CD4-positive, alpha-beta memory T cell (primary cell): ENCODE measurements at regions not wholly inside any gene's neighbourhood (a gene's known extent, or its start where the extent isn't known, plus 50 kb on each side); places are given as distances from the start of the nearest gene placed in this dataset.
"Not testable (repeated sequence)": the region's sequence is repeated elsewhere in the genome, so short reads cannot be mapped to it uniquely, and the experiment has no call there.

Experiments
- CTCF ChIA-PET: fragments of 350-600 bp; sonication (Branson Sonifier 250); formaldehyde crosslinking; loops from one replicate; lab custom pipeline; 2021; ENCODE audit warnings: inconsistent platforms; ENCODE audit not compliant: partially characterized antibody; lab: Charles Lee
- POLR2A ChIA-PET: fragments of 350-600 bp; sonication (Branson Sonifier 250); formaldehyde crosslinking; loops from one replicate; lab custom pipeline; 2021; ENCODE audit not compliant: partially characterized antibody; lab: Charles Lee
- DNase-seq, 5 donors: peaks; one replicate each; pipeline versions ENCODE4 v3.0.0 to v3.0.0-alpha.2; 2020 to 2022; ENCODE audit warnings: mixed read lengths in 1 of 5
- H3K27ac ChIP-seq: one replicate; pipeline ENCODE4 v1.7.0; 2013; ENCODE audit warnings: low read depth, low read length
- H3K27me3 ChIP-seq: 2 replicates; pipeline ENCODE4 v1.7.0; 2013; ENCODE audit warnings: mild to moderate bottlenecking, low read length, moderate library complexity; ENCODE audit not compliant: insufficient read depth
- H3K36me3 ChIP-seq: 2 replicates; pipeline ENCODE4 v1.7.0; 2013; ENCODE audit warnings: mild to moderate bottlenecking, low read length, moderate library complexity; ENCODE audit not compliant: insufficient read depth
- H3K4me1 ChIP-seq: 2 replicates; pipeline ENCODE4 v1.7.0; 2013; ENCODE audit warnings: mild to moderate bottlenecking, low read length, moderate library complexity; ENCODE audit not compliant: insufficient read depth
- H3K4me3 ChIP-seq, 2 donors: one replicate each; pipeline ENCODE4 v1.7.0; 2013; ENCODE audit warnings: low read length in 2 of 2, mild to moderate bottlenecking in 1 of 2
- H3K9me3 ChIP-seq, 2 donors: one replicate each; pipeline ENCODE4 v1.7.0; 2013; ENCODE audit warnings: low read length in 2 of 2, control low read depth in 1 of 2; ENCODE audit not compliant: control insufficient read depth in 1 of 2
- H3K27ac Mint-ChIP-seq, 7 donors: one replicate each; pipeline ENCODE4 v1.8.0; 2020 to 2021; ENCODE audit warnings: mixed read lengths in 7 of 7, mild to moderate bottlenecking in 6 of 7, inconsistent platforms in 3 of 7, moderate library complexity in 3 of 7
- H3K27me3 Mint-ChIP-seq, 2 donors: one replicate each; pipeline ENCODE4 v1.8.0; 2020 to 2021; ENCODE audit warnings: mixed read lengths in 2 of 2
- H3K36me3 Mint-ChIP-seq, 2 donors: one replicate each; pipeline ENCODE4 v1.8.0; 2020 to 2021; ENCODE audit warnings: mixed read lengths in 2 of 2, inconsistent platforms in 1 of 2, mild to moderate bottlenecking in 1 of 2
- H3K4me1 Mint-ChIP-seq, 4 donors: one replicate each; pipeline ENCODE4 v1.8.0; 2020 to 2021; ENCODE audit warnings: mixed read lengths in 4 of 4, mild to moderate bottlenecking in 1 of 4
- H3K4me3 Mint-ChIP-seq, 8 donors: one replicate each; pipeline ENCODE4 v1.8.0; 2020 to 2021; ENCODE audit warnings: mixed read lengths in 8 of 8, mild to moderate bottlenecking in 7 of 8, moderate library complexity in 6 of 8, inconsistent platforms in 3 of 8
- H3K9me3 Mint-ChIP-seq, 8 donors: one replicate each; pipeline ENCODE4 v1.8.0; 2020 to 2021; ENCODE audit warnings: mixed read lengths in 8 of 8, mild to moderate bottlenecking in 5 of 8, inconsistent platforms in 3 of 8, moderate library complexity in 1 of 8
- intact Hi-C: fragments of 100-400 bp; cut with micrococcal nuclease; formaldehyde crosslinking; loops from one replicate; pipeline ENCODE4 v1.15.1; 2023

DNA sequence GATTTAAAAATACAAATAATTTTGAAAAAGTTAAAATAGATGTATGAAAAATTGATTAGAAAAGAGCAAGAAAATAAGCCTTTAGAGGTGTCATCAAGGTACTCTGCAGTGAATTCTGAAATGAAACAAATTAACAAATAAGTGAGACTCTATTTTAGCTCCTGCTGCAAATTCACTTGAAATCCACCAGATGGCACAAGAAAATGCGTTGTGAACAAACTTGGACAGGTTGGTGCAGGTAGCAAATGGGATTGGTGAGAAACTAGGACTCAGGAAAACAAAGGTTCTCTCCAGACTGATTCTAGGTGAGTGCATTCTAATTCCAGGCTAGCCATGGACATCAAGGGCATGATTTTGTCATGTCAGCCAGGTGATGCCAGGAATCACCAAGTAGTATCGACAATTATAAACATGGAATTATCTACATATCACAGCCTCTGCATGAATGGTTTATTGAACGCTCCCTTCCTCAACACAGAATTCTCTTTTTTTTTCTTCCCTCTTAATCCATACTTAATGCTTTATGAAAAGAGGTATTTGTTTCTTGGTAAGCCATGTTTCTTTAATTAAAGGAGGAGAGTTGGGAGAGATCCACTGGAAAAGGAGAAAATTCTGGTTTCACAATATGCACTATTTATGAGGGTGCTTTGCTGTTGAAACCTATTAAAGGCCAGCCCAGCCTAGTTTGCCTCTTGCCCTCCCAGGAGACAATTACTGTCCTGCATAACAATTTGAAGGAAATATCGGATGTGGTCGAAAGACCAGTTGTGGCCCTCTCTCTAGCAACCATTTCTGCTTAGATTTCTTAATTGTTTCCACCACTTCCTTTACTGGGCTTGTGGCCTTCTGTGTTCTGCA lies 118.1 kb downstream of the ZNF365 start:
- Mint-ChIP-seq H3K4me3 (no peak overlapping the region), H3K9me3 (no peaks in the 10 kb centered on the region), H3K27me3 (peaks cover 1 to 2% of the 10 kb centered on the region in 2 donors), H3K27ac (no peak overlapping the region), H3K36me3 (no peaks in the 10 kb centered on the region), H3K4me1 (peaks cover 0 to 2% (median 0%) of the 10 kb centered on the region in 4 donors)
- intact Hi-C loops = loop anchor here (1.0 kb wide), 3 partner anchors 102 to 326 kb away; no protein-coding TSS in a partner anchor
- H3K4me1 ChIP-seq = no peaks in the 10 kb centered on the region
- H3K27me3 ChIP-seq = no peaks in the 10 kb centered on the region
- H3K4me3 ChIP-seq = no peak overlapping the region
- H3K9me3 ChIP-seq = no peaks in the 10 kb centered on the region
- peak in 4 of 5 donors; percentile 12 to 35 (median 23) for DNase-seq
- H3K27ac ChIP-seq = no peak overlapping the region
- ChIA-PET CTCF (interaction anchor here (0.7 to 3.5 kb wide), 7 partner anchors 8 to 665 kb away, joined by 3 to 16 read pairs (median 4); no protein-coding TSS in a partner anchor), POLR2A (interaction anchor here (0.8 kb wide), 1 partner anchor 592 kb away, joined by 5 read pairs; no protein-coding TSS in a partner anchor)
- H3K36me3 ChIP-seq = no peaks in the 10 kb centered on the region

DNA sequence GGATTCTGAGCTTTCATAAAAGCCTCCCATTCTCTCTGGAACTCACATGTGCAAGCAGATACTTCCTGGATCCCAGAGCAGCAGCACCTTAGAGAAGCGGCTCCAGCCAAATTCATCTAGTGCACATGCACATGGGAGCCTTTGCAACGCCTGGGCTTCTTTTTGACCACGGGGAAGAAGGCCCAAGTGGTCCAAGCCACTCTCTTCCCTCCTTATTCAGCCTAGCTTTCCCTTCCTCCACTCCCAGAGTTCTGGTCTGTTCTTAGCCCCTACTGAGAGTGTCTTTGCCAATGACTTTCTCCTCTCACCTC lies 118.7 kb downstream of the ZNF365 start:
- Mint-ChIP-seq H3K9me3 (no peaks in the 10 kb centered on the region), H3K36me3 (no peaks in the 10 kb centered on the region), H3K4me1 (peaks cover 0 to 2% (median 0%) of the 10 kb centered on the region in 4 donors), H3K4me3 (no peak overlapping the region), H3K27ac (no peak overlapping the region), H3K27me3 (peaks cover 1 to 2% of the 10 kb centered on the region in 2 donors)
- Histone ChIP-seq H3K27ac (no peak overlapping the region), H3K4me3 (no peak overlapping the region), H3K36me3 (no peaks in the 10 kb centered on the region), H3K4me1 (no peaks in the 10 kb centered on the region), H3K9me3 (no peaks in the 10 kb centered on the region), H3K27me3 (no peaks in the 10 kb centered on the region)
- CTCF ChIA-PET = interaction anchor here (0.9 to 3.5 kb wide), 3 partner anchors 12 to 665 kb away, joined by 4 to 16 read pairs (median 9); no protein-coding TSS in a partner anchor
- POLR2A ChIA-PET = no interaction called here
- DNase-seq = no peak
- intact Hi-C loops = loop anchor here (1.0 kb wide), 3 partner anchors 101 to 325 kb away; no protein-coding TSS in a partner anchor

DNA sequence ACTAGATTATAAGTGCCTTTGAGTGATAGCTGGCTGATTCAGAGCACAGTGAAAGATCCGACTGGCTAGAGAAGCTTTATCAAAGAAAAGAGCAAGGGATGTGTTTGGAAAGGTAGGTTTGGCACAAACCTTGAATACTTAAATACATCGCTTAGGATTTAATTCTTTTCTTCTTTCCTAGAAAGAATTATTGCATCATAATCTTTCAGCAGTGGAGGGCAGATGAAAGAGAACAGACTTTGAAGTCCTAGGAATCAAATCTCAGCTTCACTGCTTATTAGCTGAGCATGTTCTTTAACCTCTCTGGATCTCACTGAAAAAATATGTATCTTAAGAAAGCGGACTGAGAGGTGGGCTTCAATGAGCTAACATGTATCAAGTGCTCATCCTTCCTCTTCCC lies 122.8 kb downstream of the ZNF365 start:
- H3K4me1 Mint-ChIP-seq = peaks cover 0 to 2% (median 0%) of the 10 kb centered on the region in 4 donors
- H3K27ac Mint-ChIP-seq = no peak overlapping the region
- H3K36me3 Mint-ChIP-seq = no peaks in the 10 kb centered on the region
- H3K4me3 ChIP-seq = no peak overlapping the region
- intact Hi-C loops = no loop called here
- H3K4me1 ChIP-seq = no peaks in the 10 kb centered on the region
- CTCF ChIA-PET = no interaction called here
- POLR2A ChIA-PET = interaction anchor here (0.7 kb wide), 1 partner anchor 583 kb away, joined by 3 read pairs; no protein-coding TSS in a partner anchor
- no peaks in the 10 kb centered on the region for H3K9me3 ChIP-seq
- no peak for DNase-seq
- no peaks in the 10 kb centered on the region for H3K36me3 ChIP-seq
- no peak overlapping the region for H3K4me3 Mint-ChIP-seq
- H3K27ac ChIP-seq = no peak overlapping the region
- no peaks in the 10 kb centered on the region for H3K27me3 ChIP-seq
- H3K27me3 Mint-ChIP-seq = peaks cover 2% of the 10 kb centered on the region in 2 donors
- no peaks in the 10 kb centered on the region for H3K9me3 Mint-ChIP-seq

DNA sequence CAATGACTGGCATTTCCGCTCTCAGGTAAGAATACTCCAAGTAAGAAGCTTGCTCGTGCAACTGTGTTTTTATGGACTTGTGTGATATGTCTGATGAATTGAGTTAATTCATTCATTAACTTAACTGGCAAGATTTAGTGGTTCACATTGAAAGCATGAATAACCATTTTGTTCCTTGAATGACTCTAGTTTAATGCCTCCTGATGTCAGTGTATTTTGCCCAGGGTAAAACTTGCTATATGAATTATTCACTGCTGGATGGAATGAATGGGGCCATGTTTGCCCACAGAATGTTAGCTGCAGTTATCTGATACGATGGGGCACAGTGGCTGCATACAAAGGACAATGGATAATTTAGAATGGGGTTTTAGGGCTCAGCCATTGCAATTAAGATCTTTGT lies 124.1 kb downstream of the ZNF365 start:
- no peak overlapping the region for H3K27ac Mint-ChIP-seq
- intact Hi-C loops = no loop called here

DNA sequence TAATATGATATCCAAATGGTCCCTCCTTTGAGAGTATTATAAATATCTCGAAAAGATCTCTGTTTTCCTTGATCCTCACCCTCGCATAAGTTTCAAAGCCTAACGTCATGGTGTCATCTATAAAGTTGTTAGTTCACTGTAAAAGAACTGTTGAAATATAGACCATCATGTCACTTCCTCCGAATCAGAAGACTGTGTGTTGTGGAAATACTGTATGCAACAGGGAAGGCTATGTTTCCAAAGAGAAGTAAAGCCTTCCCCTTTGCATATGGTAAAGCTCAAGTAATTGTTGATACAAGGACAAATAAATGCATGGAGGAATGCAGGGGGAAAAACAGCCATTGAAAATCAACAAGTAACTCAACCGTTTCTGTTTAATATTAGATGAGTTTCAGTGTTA lies 125.9 kb downstream of the ZNF365 start:
- H3K27ac ChIP-seq, intact Hi-C loops, H3K4me3 Mint-ChIP-seq, H3K36me3 Mint-ChIP-seq, H3K27me3 Mint-ChIP-seq, DNase-seq, H3K4me1 ChIP-seq, H3K9me3 Mint-ChIP-seq, H3K9me3 ChIP-seq, H3K27me3 ChIP-seq, H3K4me1 Mint-ChIP-seq, CTCF ChIA-PET, H3K4me3 ChIP-seq, H3K36me3 ChIP-seq, POLR2A ChIA-PET, H3K27ac Mint-ChIP-seq: not testable (repeated sequence)

More for the DNA sequence above, 124.1 kb downstream of the ZNF365 start:
- H3K4me3 ChIP-seq = no peak overlapping the region
- H3K27me3 ChIP-seq = no peaks in the 10 kb centered on the region
- no peak overlapping the region for H3K27ac ChIP-seq
- no peak overlapping the region for H3K4me3 Mint-ChIP-seq
- ChIA-PET POLR2A (no interaction called here), CTCF (no interaction called here)
- no peaks in the 10 kb centered on the region for H3K4me1 ChIP-seq
- DNase-seq = no peak
- peaks cover 2 to 6% of the 10 kb centered on the region in 2 donors for H3K27me3 Mint-ChIP-seq
- H3K36me3 ChIP-seq = no peaks in the 10 kb centered on the region
- H3K4me1 Mint-ChIP-seq = no peaks in the 10 kb centered on the region
- H3K9me3 Mint-ChIP-seq = no peaks in the 10 kb centered on the region
- H3K36me3 Mint-ChIP-seq = no peaks in the 10 kb centered on the region
- no peaks in the 10 kb centered on the region for H3K9me3 ChIP-seq

DNA sequence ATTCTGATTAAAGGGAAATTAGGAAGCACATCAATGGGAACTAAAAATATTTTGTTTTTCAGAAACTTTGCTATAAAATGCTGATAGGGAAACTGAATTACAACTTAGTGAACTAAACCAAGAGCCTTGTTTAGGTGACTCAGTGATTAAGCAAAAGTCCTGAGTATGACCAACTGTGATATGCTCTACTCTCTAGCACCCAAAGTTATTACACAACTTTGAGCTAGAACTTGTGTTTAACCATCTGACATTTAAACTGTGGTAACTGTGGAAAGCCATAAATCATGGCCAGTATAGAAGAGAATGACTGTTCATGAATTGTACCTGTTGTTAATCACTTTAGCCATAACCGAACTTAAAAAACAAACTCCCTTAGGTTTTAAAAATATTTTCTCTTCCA lies 127.4 kb downstream of the ZNF365 start:
- intact Hi-C loops = no loop called here
- H3K36me3 ChIP-seq = no peaks in the 10 kb centered on the region
- Mint-ChIP-seq H3K4me1 (no peaks in the 10 kb centered on the region), H3K27ac (no peak overlapping the region), H3K27me3 (peaks cover 0 to 6% of the 10 kb centered on the region in 2 donors), H3K4me3 (no peak overlapping the region), H3K9me3 (no peaks in the 10 kb centered on the region), H3K36me3 (no peaks in the 10 kb centered on the region)
- no peaks in the 10 kb centered on the region for H3K27me3 ChIP-seq
- ChIA-PET POLR2A (no interaction called here), CTCF (interaction anchor here (2.3 kb wide), 1 partner anchor 8 kb away, joined by 6 read pairs; no protein-coding TSS in a partner anchor)
- no peaks in the 10 kb centered on the region for H3K9me3 ChIP-seq
- no peaks in the 10 kb centered on the region for H3K4me1 ChIP-seq
- no peak for DNase-seq
- H3K27ac ChIP-seq = no peak overlapping the region
- no peak overlapping the region for H3K4me3 ChIP-seq

DNA sequence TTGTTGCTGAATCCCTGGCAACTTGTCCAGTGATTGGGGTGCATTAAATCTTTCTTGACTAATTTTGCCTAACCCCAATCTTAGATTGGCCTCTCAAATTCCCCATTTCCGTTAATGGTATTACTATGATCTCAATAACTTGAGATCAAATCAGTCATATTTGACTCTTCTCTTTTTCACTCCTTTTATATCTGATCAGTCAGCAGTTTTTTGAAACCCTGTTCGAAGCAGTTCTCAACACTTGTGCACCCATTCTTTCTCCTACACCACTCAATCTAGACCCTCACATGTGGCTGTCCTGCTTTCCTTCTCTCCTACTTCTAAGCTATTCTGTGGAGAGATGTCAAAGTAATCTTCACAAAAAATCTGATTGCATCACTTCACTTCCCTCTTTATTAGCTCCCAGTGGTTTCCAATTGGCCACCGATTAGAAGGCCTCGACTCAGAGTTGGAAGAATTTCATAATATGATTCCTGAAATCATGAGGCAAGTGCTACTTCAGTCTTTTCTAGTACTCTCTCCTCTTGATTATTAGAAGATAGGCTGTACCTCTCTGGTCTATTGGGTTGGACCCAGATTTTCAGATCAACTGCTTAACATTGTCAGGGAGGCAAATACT lies 128.9 kb downstream of the ZNF365 start:
- no peaks in the 10 kb centered on the region for H3K4me1 Mint-ChIP-seq
- POLR2A ChIA-PET = no interaction called here
- H3K36me3 ChIP-seq = no peaks in the 10 kb centered on the region
- H3K9me3 Mint-ChIP-seq = no peaks in the 10 kb centered on the region
- no peak overlapping the region for H3K4me3 ChIP-seq
- intact Hi-C loops = no loop called here
- H3K4me1 ChIP-seq = no peaks in the 10 kb centered on the region
- H3K27me3 Mint-ChIP-seq = peaks cover 0 to 6% of the 10 kb centered on the region in 2 donors
- no peak overlapping the region for H3K27ac Mint-ChIP-seq
- CTCF ChIA-PET = interaction anchor here (1.0 to 2.3 kb wide), 2 partner anchors 9 to 21 kb away, joined by 3 to 6 read pairs; no protein-coding TSS in a partner anchor
- H3K27me3 ChIP-seq = no peaks in the 10 kb centered on the region
- H3K9me3 ChIP-seq = no peaks in the 10 kb centered on the region
- no peaks in the 10 kb centered on the region for H3K36me3 Mint-ChIP-seq
- no peak overlapping the region for H3K4me3 Mint-ChIP-seq
- DNase-seq = no peak
- no peak overlapping the region for H3K27ac ChIP-seq
